ENCODE measurements at regions not wholly inside any gene's neighbourhood (a gene's known extent, or its start where the extent isn't known, plus 50 kb on each side); places are given as distances from the start of the nearest gene placed in this dataset.

DNA sequence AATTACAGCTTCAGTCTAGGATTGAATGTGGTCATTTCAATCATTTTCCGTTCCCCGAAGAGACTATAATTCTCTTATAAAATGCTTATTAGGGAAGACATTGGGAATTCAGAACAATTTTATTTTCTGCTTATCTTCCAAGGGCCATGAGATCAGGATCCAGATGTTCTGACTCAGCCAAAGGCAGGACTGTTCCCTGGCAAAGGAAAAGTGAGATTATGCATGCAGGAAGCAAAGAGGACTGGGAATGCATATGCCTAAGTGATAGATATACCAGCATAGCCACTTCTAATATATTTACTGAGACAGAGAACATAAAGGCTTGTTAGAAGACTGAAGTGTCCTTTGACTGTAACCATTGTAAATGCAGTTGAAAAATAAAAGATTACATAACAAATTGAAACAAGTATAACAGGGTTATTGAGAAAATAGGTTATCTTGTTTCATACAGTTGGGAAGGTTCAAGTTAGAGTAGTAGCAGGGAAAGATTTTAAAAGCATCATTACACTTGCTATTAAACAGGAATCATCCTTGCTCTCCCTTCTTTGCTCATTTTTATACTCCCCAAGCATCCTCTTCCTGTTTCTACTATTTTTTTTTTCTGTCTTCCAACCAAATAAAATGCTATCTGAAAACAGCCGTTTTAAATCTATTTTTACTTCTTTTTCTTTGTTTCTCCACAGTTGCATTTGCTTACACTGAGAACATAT, 439.6 kb upstream of the ADAMTS5 start:
- intact Hi-C loops (cut with micrococcal nuclease), result no loop called here
- Histone ChIP-seq H4K20me1 (ENCODE audit: control insufficient read depth, insufficient read depth, low read length, poor library complexity, severe bottlenecking) (no peaks in the 10 kb centered on the region), H3K79me2 (ENCODE audit: control insufficient read depth, insufficient read depth, low read length) (no peaks in the 10 kb centered on the region), H3K27me3 (replicated peaks in 1 of 4; ENCODE audit: control extremely low read depth in 1 of 4, control insufficient read depth in 3 of 4, insufficient read depth in 4 of 4, low read length in 3 of 4) (no peaks in the 10 kb centered on the region), H3K9me3 (ENCODE audit: control extremely low read depth in 1 of 3, control insufficient read depth in 2 of 3, insufficient read depth in 1 of 3, low read length in 2 of 3) (peaks cover 0 to 3% (median 0%) of the 10 kb centered on the region in 3 donors), H3K4me3 (ENCODE audit: control extremely low read depth in 1 of 5, extremely low read depth in 1 of 5, insufficient read depth in 1 of 5, low read depth in 2 of 5, low read length in 4 of 5) (no peak overlapping the region), H3K4me1 (ENCODE audit: control insufficient read depth in 2 of 2, insufficient read depth in 2 of 2, low read length in 2 of 2) (no peaks in the 10 kb centered on the region), H2AFZ (ENCODE audit: insufficient read depth, low read depth, low read length, poor library complexity, severe bottlenecking) (no peak overlapping the region), H3K36me3 (replicated peaks in 1 of 2; ENCODE audit: control extremely low read depth in 1 of 2, control insufficient read depth in 1 of 2, extremely low read depth in 1 of 2, insufficient read depth in 2 of 2, low read length in 1 of 2) (no peaks in the 10 kb centered on the region), H3K27ac (ENCODE audit: low read length in 2 of 2) (no peak overlapping the region), H3K9ac (ENCODE audit: low read length) (no peak overlapping the region), H3K4me2 (replicated peaks; ENCODE audit: low read depth, low read length, poor library complexity, severe bottlenecking) (no peak overlapping the region)
- ATAC-seq (ENCODE audit: low read depth), result no peak
- WGBS (ENCODE audit: insufficient coverage), result no CpG with 5 or more reads among the region's 3 CpGs
- no peak overlapping the region for H3K27ac Mint-ChIP-seq
- H3K27me3 Mint-ChIP-seq, result no peaks in the 10 kb centered on the region
- ChIA-PET CTCF (no interaction called here), POLR2A (no interaction called here)
- DNase-seq, result no peak
- no peaks in the 10 kb centered on the region for H3K4me1 Mint-ChIP-seq
- H3K9me3 Mint-ChIP-seq (ENCODE audit: insufficient read depth), result peaks cover 2% of the 10 kb centered on the region
- TF ChIP-seq EZH2 (IDR thresholded peaks at IDR 0.05; ENCODE audit: borderline replicate concordance, insufficient read depth, low read depth, low read length, poor library complexity, severe bottlenecking), result no peak
- TF ChIP-seq, protein P1, sequence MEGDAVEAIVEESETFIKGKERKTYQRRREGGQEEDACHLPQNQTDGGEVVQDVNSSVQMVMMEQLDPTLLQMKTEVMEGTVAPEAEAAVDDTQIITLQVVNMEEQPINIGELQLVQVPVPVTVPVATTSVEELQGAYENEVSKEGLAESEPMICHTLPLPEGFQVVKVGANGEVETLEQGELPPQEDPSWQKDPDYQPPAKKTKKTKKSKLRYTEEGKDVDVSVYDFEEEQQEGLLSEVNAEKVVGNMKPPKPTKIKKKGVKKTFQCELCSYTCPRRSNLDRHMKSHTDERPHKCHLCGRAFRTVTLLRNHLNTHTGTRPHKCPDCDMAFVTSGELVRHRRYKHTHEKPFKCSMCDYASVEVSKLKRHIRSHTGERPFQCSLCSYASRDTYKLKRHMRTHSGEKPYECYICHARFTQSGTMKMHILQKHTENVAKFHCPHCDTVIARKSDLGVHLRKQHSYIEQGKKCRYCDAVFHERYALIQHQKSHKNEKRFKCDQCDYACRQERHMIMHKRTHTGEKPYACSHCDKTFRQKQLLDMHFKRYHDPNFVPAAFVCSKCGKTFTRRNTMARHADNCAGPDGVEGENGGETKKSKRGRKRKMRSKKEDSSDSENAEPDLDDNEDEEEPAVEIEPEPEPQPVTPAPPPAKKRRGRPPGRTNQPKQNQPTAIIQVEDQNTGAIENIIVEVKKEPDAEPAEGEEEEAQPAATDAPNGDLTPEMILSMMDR (IDR thresholded peaks at IDR 0.05), result no peak
- no peak overlapping the region for H3K4me3 Mint-ChIP-seq

DNA sequence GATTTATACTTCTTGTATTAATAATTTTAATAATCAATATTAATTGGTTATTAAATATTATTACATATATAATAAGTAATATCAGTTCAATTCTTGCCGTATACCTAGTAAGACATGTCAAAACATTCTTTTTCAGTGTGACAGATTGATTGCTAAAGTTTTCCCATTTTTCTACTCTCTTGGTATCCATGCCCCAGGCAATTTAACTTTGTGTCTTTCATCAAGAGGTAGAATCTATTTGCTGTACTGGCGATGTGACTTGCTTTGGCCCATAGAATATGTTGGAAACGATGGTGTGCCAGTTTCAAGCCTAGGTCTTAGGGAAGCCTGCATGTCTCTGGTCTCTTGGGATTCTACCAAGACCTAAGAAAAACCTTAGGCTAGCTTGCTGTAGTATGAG, 436.1 kb upstream of the ADAMTS5 start:
- peaks cover 3% of the 10 kb centered on the region for H3K9me3 Mint-ChIP-seq (ENCODE audit: insufficient read depth)
- Histone ChIP-seq H3K4me2 (replicated peaks; ENCODE audit: low read depth, low read length, poor library complexity, severe bottlenecking) (no peak overlapping the region), H3K9me3 (ENCODE audit: control extremely low read depth in 1 of 3, control insufficient read depth in 2 of 3, insufficient read depth in 1 of 3, low read length in 2 of 3) (peaks cover 0 to 2% (median 0%) of the 10 kb centered on the region in 3 donors), H3K36me3 (replicated peaks in 1 of 2; ENCODE audit: control extremely low read depth in 1 of 2, control insufficient read depth in 1 of 2, extremely low read depth in 1 of 2, insufficient read depth in 2 of 2, low read length in 1 of 2) (no peaks in the 10 kb centered on the region), H4K20me1 (ENCODE audit: control insufficient read depth, insufficient read depth, low read length, poor library complexity, severe bottlenecking) (no peaks in the 10 kb centered on the region), H3K4me3 (ENCODE audit: control extremely low read depth in 1 of 5, extremely low read depth in 1 of 5, insufficient read depth in 1 of 5, low read depth in 2 of 5, low read length in 4 of 5) (no peak overlapping the region), H3K27ac (ENCODE audit: low read length in 2 of 2) (no peak overlapping the region), H3K79me2 (ENCODE audit: control insufficient read depth, insufficient read depth, low read length) (no peaks in the 10 kb centered on the region), H2AFZ (ENCODE audit: insufficient read depth, low read depth, low read length, poor library complexity, severe bottlenecking) (no peak overlapping the region), H3K4me1 (ENCODE audit: control insufficient read depth in 2 of 2, insufficient read depth in 2 of 2, low read length in 2 of 2) (no peaks in the 10 kb centered on the region), H3K9ac (ENCODE audit: low read length) (no peak overlapping the region), H3K27me3 (replicated peaks in 1 of 4; ENCODE audit: control extremely low read depth in 1 of 4, control insufficient read depth in 3 of 4, insufficient read depth in 4 of 4, low read length in 3 of 4) (no peaks in the 10 kb centered on the region)
- H3K27ac Mint-ChIP-seq, result no peak overlapping the region
- POLR2A ChIA-PET, result no interaction called here
- CTCF ChIA-PET, result no interaction called here
- TF ChIP-seq EZH2 (IDR thresholded peaks at IDR 0.05; ENCODE audit: borderline replicate concordance, insufficient read depth, low read depth, low read length, poor library complexity, severe bottlenecking), result no peak
- TF ChIP-seq, protein P1 (IDR thresholded peaks at IDR 0.05), result no peak
- H3K4me3 Mint-ChIP-seq, result no peak overlapping the region
- intact Hi-C loops (cut with micrococcal nuclease), result no loop called here
- ATAC-seq (ENCODE audit: low read depth), result no peak
- DNase-seq, result no peak
- no peaks in the 10 kb centered on the region for H3K4me1 Mint-ChIP-seq
- no peaks in the 10 kb centered on the region for H3K27me3 Mint-ChIP-seq
- 94% methylated on average over 2 of the region's 3 CpGs for WGBS (ENCODE audit: insufficient coverage)
